Colon (tissue), 2 donors: ENCODE measurements at regions not wholly inside any gene's neighbourhood (a gene's known extent, or its start where the extent isn't known, plus 50 kb on each side); places are given as distances from the start of the nearest gene placed in this dataset.

ENCODE experiments used
- FAIRE-seq: peaks from 2 replicates; lab custom pipeline; 2012; peaks lifted over from hg19 to GRCh38; lab: Jason Lieb, UNC
- donor health status: control.
- donor health status: control.

DNA sequence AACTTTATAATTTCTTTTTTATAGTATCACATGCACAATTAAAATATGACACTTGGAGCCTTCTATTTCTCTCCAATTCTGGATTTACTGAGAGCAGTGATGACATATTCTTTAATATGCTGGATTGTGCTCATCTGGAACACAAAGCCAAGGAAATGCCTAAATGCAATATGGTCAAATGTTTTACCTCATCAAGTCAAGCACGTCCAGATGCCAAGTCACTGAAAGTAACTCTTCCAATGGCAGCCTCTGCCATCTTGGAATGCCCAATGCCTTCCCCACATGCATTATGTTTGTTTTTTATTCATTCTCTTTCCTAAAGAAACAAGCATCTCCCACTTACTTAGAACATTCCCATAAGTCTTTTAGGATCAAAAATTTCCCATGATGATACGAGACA, 189.8 kb downstream of the TMX3 start:
- FAIRE-seq: no peak

DNA sequence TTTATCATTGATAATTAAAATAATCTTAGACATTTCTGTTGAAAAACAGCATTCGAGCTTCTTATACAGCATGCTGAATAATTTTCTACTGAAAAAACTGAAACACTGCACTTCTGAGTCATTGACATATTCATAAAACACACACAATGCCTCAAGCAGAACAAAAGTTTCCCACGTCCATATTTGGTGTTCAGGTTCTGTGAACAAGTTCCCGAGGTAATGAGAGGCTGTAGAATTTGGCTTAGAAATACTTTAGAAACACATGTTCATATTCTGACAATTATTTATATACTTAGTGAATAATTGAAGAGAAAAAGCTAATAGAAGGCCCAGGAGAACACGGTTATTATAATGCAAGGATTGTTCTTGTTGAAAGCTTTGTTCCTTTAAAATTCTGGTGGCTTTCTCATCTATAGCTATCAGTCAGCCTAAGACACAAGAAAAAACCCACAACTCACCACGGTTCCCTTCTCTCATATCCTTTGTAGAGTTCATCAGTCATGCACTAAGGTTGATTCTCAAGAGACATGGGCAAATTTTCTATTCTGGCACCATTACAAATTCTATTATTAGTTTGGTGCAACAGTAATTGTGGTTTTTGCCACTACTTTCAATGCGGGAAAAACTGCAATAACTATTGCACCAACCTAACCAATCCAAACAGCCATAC, 194.4 kb downstream of the TMX3 start:
- FAIRE-seq: no peak

DNA sequence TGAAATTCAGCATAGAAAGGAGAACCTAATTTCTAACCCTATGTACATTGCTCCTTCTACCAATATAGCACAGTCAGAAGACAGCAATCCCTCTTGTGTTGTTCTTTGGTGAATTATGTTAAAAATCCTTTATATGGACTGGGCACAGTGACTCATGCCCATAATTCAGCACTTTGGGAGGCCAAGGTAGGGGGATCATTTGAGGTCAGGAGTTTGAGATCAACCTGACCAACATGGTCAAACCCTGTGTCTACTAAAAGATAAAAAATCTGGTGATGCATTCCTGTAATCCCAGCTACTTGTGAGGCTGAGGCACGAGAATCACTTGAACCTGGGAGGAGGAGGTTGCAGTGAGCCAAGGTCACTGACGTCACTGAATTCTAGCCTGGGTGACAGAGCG, 195.6 kb downstream of the TMX3 start:
- FAIRE-seq: no peak

DNA sequence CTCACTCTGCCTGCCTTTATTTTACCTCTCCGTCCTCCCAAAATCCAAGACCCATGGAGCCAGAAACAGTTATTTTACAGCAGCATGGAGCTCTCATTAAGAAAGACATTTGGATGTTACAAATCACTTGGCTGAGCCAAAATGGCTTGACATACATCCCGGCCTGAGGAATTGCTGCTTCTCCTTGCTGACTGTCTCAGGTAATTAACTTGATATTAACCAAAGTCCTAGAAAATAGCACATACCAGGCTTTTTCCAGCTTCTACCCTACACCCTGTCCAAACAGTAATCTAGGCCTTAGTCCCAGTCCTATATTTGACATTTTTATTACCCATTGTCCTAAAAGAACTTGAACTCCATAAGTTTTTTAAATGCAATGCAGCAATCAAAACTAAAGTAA, 205.0 kb downstream of the TMX3 start:
- no peak for FAIRE-seq

DNA sequence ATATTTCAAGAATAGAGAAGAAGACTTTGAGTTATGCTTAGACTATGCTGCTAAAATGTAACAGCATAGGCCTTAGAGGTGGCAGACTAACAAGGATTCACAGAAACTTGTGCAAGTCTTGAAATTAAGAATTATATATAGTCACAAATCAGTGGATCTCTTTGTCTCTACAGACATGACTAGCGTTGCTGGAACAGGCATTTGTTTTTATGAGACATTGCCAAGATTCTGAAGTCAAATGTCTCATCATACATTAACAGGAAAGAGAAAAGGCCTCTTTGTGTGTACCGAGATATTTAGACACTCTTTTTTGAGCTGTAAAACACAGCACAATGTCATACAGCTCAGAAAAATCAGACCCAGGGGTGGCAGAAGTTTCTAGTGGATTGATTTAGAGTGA, 207.1 kb downstream of the TMX3 start:
- FAIRE-seq: no peak

DNA sequence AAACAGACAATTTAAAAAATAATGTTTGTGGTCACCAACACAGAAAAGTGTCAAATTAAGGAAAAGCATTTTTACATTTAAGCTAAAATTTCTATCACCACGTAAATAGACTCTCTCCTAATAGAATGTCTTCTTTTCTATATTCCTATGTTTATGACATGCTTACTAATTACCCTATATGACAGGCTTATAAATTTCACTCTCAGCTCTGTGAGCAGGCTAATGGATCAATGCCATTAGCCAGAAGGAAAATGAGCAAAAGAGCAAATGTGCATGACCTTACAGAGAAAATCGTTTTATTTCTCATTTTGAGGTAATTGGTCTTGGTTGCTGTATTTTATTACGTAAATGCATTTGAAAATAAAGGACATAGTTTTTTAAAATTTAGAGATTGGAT, 209.7 kb downstream of the TMX3 start:
- FAIRE-seq: no peak

DNA sequence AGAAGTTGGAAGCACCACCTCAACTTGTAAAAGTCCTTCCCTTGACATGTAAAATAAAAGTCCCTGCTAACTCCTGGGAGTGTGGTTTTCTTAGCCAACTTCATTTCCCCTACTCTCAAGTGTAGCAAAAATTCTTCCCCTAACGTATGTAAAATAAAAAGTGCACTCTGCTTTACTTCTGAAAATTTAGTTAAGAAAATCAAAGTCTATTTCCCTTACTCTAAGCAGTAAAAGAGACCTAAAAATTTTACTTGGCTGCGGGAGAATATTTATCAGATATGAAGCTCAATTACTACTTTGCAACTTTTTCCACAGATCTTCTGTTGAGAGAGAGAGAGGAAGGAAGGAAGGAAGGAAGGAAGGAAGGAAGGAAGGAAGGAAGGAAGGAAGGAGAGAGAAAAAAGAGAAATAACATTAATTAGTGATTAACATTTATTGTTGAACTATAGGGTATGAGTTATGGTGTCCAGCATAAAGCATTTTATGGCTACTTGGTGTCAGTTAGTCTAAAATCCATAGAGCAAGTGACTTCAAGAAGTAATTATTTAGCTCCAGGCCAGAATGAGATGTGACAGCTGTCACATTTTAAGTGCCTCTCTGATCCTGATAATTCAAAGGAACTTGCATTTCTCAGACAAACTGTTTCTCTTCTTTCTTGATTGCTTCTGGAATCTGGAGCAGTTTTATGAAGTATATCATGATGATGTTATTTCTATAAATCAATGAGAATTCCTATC, 210.3 kb downstream of the TMX3 start:
- no peak for FAIRE-seq

DNA sequence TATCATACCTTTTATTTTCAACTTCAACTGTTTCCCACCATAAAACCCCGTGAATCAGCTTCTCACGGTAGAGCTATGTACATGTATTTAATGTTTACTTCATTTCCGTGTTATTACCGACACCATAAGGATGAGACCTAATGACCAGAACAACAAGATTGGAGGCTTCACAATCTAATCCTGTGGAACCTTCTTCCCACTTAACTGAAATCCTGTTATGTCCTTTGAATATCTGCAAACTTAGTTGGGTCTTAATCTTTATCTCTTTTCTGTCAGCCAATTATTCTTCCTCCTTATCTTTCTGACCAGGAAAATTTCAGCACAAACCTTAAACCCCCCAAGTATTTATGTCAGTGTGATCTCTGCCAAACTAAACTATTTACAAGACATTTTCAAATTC, 214.4 kb downstream of the TMX3 start:
- no peak for FAIRE-seq

DNA sequence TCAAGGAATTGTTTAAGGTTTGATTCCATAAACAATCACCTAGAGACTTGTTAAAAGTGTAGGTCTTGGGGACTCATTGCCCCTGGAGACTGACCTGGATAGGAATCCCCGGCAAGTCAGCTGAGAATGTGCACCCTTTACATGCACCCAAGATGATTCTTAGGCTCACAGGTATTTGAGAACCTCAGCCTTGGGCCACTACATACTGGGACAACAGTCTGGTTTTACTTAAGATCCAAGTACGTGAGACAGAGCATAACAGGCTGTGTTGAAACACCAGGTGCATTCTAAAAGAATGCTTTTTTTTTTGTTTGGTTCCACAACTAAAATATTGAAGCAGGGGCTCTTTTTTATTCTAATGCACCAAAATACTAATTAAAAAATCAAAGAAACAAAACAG, 215.8 kb downstream of the TMX3 start:
- FAIRE-seq: no peak

DNA sequence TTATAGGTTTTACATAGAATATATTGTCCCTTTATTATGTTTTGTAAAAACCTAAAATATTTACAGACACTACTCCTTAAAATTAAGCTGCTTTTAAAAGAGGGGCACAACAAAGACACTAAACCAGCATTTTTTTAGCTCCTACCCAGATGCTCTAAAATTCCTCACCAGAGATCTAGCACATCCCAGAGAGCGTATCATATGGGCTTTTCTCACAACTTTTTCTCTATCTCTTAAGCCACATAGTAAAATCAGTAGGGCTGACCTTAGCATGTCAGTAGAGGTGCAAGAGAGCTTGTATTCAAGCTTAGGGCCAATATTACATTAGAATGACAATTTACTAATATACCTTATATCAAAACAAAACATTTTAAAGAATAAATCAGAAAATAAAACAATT, 216.3 kb downstream of the TMX3 start:
- no peak for FAIRE-seq

DNA sequence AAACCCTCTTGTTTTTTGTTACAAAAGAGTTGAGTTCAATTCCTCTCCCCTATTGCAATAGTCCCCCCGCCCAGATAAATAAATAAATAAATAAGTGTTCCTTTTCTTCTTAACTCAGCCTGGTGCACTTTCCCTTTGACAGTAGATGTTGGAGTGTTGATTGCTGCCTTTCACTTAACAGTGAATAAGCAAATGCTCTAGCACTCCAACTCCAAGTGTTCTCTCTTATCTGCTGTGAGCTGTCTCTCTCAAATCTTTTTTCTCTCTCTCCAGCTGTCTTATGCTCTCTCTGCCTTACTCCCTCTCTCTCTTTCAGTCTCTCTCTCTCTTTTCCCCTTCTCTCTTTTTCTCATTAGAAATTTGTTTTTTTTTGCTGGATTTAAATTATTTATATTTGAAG, 216.7 kb downstream of the TMX3 start:
- no peak for FAIRE-seq

DNA sequence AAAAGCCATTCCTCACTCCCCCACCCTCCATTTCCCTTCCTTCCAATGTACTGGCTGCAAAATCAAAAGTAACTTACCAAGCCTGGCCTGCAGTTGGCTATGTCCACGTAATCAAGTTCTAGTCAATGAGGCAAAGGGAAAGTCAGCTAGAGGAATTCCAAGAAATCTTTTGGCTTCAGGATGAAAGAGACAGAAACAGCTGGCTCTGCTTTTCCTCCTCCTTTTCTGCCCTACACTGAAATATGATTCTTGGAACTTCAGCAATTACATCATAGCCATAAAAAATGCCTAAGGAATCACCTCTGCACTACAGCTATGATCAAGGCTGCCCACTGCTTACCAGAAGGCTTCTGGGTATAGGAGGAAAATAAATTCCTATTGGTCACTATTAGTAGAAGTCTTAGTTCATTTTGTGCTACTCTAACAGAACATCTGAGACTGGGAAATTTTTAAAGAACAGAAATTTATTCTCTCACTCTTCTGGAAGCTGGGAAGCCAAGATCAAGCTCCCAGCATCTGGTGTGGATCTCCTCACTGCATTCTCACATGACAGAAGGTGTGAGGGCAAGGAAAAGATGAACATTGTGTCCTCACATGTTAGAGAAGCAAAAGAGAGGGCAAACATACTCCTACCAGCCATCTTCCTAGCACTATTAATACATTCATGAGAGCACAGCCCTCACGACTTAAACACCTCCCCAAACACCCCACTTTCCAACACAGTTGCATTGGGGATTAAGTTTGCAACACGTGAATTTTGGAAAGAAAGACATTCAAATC, 219.9 kb downstream of the TMX3 start:
- no peak for FAIRE-seq

DNA sequence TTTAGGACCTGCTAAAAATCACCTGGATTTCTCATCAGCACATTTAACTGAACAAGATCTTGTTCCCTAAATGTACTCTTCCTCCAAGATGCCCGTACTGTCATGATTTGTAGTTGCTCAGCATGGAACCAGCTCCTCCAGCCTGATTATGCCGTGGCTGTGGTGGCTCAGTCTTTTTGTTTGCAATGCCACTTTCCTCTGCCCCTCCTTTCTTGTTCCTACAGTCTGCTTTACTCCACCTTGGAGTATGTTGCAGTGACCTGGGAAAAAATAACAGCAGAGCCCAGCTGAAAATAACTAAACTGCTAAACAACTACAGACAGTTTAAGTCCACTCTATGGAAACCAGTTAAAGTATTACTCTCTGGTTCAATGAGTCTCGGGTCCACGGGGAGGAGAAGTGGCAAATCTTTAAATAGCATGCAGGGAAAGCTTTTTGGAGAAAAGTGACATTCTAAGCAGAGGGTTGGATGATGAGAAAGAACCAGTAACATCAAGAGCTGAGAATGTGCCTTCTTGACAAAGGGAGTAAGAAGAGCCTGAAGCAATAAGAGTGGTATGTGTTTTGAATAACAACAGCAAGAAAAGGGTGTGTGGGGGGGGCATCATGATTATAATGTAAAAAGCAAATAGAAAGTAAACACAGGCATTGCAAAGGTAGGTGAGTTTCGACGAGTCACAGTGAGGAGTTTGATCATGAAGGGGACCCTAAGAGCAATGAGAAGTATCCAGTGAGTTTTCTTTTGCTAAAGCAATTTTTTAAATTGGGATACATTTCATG, 225.7 kb downstream of the TMX3 start:
- no peak for FAIRE-seq

DNA sequence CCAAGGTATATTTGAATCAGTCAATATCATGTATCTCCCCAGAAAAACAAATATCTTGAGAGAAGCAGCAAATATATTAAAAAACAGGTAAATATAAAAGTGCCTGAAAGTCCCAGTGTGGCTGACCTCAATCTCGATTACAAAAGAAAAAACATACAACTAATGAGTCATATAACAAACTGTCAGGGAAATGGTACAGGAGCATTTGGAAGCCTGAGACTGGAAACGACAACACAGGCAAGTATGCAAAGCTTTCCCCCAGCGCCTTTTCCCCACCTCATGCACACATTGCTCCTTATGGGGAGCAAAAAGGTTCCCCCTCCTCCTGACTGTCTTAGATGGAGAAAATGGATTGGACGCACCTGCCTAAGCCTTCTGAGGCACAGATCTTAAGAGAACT, 230.7 kb downstream of the TMX3 start:
- FAIRE-seq: no peak

DNA sequence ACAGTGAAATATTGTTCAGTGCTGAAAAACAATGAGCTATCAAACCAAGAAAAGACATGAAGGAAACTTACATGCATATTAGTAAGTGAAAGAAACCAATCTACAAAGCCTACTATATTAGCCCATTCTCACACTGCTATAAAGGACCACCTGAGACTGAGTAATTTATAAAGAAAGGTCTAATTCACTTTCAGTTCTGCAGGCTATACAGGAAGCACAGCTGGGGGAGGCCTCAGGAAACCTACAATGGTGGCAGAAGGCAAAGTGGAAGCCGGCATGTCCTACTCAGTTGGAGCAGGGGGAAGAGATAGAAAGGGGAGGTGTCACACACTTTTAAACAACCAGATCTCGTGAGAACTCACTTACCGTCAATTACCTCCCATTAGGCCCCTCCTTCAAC, 232.1 kb downstream of the TMX3 start:
- no peak for FAIRE-seq

DNA sequence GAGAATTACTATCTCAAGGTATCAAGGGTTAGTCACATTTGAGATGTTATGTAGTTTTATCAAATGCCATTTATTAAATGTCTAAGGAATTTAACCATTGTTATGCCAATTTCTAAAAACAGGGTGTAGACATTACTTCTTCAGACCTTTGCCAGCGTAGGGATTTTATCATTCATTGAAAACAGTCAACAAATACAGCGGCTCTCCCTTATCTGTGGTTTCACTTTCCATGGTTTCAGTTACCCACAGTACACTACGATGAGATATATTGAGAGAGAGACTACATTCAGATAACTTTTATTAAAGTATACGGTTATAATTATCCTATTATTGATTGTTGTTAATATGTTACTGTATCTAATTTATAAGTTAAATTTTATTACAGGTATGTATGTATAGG, 234.7 kb downstream of the TMX3 start:
- FAIRE-seq: no peak

DNA sequence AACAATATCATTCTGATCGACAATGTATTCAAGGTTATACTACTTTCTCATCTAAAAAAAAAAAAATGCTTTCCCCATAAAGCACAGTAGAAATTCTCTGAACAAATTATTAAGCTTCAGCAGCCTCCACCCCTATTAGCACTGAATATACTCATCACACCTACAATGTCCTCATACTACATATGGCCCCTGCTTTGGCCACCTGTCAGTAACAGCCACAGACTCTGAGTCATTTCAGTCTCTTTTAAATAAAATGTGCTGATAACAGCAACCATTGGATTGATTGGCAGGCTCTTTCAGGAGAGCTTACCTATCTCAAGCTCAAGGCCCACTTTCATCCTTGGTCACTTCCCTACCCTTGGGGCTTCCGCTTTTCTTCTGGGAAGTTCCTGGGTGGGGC, 236.7 kb downstream of the TMX3 start:
- FAIRE-seq: no peak

DNA sequence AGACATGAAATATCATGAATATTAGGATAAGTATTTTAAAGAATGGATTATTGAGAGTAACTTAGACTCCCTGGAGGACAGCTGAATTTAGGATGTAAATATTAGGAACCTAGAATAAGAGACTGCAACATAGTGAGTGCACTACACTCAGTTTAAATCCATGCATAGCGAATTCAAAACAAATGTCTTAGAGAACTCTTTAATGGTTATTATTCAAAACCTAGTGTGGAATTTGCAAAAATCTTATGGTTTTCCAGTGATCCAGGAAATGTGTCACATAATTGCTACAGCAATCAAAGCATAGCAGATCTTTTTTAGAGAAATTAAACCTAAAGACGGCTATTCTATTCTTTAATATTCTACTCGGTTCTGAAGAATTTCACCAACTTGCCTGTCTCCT, 239.0 kb downstream of the TMX3 start:
- no peak for FAIRE-seq

DNA sequence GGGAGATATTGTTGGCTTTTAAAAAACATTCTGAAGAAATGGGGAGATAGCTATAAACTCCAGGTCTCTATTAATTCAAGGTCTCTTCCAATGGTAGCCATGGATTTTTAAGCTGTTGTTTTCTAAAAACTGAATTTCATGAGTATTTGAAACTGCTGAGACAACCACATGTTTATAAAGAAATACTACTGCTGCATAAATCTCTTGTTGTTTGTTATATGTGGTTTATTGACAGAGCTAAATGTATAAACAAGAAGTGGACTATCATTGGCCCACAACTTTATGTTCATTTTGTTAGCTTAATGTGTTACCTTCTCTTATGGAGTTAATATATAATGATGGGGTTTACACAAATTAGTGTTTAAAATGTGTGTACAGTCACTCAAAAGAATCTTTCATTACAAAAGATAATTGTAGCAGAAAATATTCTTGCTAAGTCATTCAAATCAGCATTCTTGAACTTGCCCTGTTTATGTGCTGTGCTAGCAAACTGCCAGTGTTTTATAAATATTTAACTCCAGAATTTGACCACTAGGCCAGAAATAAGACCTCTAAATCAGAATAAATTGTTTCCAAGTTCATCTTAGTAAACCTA, 242.1 kb downstream of the TMX3 start:
- no peak for FAIRE-seq

DNA sequence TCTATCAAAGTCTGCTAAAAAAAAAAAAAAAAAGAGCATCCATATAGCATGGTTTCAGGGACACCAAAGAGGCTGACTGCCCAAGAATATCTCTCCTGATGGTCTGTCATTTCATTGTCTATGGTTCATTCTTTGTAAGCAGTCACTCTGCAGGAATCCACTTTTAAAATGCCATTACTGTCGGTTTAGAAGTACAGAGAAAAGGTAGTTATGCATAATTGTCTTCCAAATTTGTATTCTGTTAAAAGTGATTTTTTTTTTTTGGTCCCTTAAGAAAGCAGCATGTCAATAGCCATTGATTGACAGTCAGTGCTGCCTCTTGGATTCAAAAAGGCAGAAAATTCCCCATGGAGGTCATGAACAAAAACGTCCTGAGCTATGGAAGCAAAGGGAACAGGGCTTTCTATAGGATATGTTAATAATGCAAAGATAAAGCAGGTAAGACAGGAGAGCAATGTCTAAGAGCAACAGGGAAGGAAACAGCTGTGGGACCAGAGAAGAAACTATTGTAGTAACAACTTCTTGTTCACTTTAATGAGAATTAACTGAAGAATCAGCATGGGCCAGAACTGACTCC, 245.8 kb downstream of the TMX3 start:
- no peak for FAIRE-seq

DNA sequence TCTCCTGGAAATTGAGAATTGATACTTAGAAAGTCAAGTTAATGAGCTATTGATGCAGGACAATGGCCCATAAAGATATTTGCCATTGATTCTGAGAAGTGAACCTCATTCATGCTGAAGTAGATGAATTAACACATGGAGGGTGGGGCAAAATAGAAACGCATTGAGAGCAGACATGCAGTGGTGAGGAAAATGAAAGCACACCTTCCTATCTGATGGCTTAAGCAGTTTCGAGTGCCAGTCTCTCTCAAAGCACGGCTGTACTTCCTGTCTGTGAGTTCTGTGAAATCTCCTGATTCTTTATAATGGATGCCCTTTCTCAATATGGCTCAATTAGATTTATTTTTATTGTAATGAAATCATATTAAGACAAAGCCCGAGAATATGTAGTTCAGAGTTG, 247.0 kb downstream of the TMX3 start:
- no peak for FAIRE-seq

DNA sequence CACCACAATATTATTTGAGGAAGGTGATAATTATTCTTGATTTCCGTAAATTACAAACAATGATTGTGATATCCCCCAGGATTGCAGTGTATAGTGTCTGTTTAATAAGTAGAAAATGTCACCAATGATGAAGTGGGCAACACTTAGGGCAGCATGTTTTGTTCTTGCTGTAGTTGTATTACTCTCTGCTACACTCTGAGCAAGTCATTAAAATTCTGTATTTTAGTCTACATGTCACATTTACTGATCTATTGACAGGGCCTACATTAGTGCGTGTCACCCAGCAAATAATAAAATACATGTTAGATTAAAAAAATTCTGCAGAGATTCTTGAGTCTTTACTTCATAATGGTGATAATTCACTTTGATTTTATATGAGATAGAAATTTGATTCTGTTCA, 247.6 kb downstream of the TMX3 start:
- no peak for FAIRE-seq
